Astrocyte of the spinal cord (primary cell): ENCODE measurements at regions not wholly inside any gene's neighbourhood (a gene's known extent, or its start where the extent isn't known, plus 50 kb on each side); places are given as distances from the start of the nearest gene placed in this dataset.
"Not testable (repeated sequence)": the region's sequence is repeated elsewhere in the genome, so short reads cannot be mapped to it uniquely, and the experiment has no call there.

Experiments
- DNase-seq: peaks from one replicate; pipeline ENCODE4 v3.0.0; 2011; ENCODE audit warnings: low read depth, low spot score
- H3K4me3 ChIP-seq: 2 replicates; pipeline ENCODE4 v1.5.1; 2011; ENCODE audit warnings: low read depth, mild to moderate bottlenecking, low read length, moderate library complexity
- CTCF ChIP-seq: IDR thresholded peaks from 2 replicates; pipeline ENCODE4 v1.5.1; 2012; ENCODE audit warnings: low read depth, mild to moderate bottlenecking, low read length, inconsistent platforms
- in situ Hi-C: cut with HindIII; loops from 2 replicates; pipeline ENCODE4 v1.10.0; 2017; ENCODE audit warnings: low sequenced_read_pairs

DNA sequence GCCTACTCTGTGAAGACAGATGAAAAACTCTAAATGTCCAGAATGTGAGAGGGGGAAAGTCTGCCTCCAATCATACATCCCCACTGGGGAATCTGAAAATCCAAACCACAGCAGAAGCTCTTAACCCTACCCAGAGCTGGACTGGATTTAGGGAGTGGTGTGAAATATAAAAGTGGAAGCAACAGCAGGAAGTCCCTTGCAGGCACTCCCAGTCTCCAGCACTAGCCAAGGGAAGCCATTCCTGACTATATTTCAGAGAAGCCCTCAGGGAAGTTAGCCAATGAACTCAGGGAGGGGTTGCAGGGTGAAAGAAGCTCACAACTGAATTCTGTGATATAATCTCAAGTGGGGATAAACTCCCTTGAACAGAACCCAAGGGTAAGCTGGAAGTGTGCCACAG lies 51.5 kb downstream of the CRPPA start:
- no peak for DNase-seq
- no peak for TF ChIP-seq CTCF
- in situ Hi-C loops, result no loop called here
- H3K4me3 ChIP-seq, result no peak overlapping the region

DNA sequence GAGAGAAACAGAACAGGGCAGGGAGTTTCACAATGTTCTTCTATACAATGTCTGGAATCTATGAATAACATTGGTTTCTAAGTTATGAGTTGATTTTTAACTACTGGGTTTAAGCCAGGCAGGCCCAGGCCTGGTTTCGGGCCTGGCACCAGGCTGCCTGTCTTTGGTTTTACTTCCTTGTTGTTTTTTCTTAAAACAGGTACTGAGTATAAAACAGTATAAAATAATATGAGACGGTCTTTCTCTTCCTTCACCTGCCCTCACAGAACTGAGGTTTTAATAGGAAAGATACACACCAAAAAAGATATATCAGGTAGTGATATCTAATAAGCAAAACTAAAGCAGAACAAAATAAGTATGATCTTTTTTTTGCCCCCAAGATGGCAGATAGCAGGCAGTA lies 52.0 kb downstream of the CRPPA start:
- H3K4me3 ChIP-seq, in situ Hi-C loops, DNase-seq: not testable (repeated sequence)

- in situ Hi-C loops, result no loop called here
- no peak overlapping the region for H3K4me3 ChIP-seq
- TF ChIP-seq CTCF, result no peak
- no peak for DNase-seq
These were observed 52.5 kb downstream of the CRPPA start for GRCh38 chr7:16368885-16369284.

DNA sequence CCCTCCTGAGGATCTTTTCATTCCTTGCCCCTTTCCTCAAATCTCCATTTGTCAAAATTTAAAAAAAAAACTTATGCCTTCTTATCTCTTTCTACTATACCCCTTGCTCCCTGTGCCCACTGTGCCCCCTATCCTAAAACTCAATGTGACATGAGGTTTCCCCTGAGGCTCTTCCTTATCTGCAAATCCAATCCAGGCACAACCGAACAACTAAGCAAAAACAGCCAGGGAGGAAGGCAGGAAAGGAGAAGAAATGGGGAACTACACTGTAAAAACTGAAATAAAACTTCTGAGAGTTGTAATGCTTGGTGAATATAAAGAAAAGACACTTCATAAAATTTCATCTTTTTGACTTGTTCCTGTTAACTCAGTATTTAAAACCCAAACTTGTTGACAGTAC lies 54.2 kb downstream of the CRPPA start:
- TF ChIP-seq CTCF, result no peak
- in situ Hi-C loops, result no loop called here
- H3K4me3 ChIP-seq, result no peak overlapping the region
- DNase-seq, result no peak

- in situ Hi-C loops, result no loop called here
- DNase-seq, result no peak
- H3K4me3 ChIP-seq, result no peak overlapping the region
- no peak for TF ChIP-seq CTCF
These were observed 55.4 kb downstream of the CRPPA start for GRCh38 chr7:16365952-16366351.

- no peak for TF ChIP-seq CTCF
These were observed 56.2 kb downstream of the CRPPA start for GRCh38 chr7:16365177-16365576.

DNA sequence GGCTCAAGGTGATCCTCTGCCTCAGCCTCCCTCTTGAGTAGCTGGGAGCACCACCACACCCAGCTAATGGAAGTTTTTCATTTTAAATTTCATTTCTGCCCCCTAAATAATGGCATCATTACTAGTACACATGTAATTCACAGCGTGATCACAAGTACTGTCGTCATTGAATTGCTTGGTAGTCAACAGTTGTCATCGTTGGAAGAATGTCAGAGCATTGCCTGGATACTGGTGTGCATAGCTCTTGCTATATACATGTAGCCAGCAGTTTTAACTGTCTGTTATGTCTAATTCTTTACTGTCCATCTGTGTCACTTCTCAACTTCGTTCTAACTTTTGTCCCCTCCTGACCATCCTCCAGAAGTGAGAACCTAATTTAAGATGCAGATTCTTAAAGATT lies 62.1 kb downstream of the CRPPA start:
- TF ChIP-seq CTCF, result no peak
- in situ Hi-C loops, result no loop called here
- DNase-seq, result no peak
- no peak overlapping the region for H3K4me3 ChIP-seq

More at GRCh38 chr7:16365177-16365576, 56.2 kb downstream of the CRPPA start:
- in situ Hi-C loops, result no loop called here
- no peak for DNase-seq
- H3K4me3 ChIP-seq, result no peak overlapping the region
